Skeletal muscle satellite cell (primary cell): ENCODE measurements at regions not wholly inside any gene's neighbourhood (a gene's known extent, or its start where the extent isn't known, plus 50 kb on each side); places are given as distances from the start of the nearest gene placed in this dataset.
"Not testable (repeated sequence)": the region's sequence is repeated elsewhere in the genome, so short reads cannot be mapped to it uniquely, and the experiment has no call there.

Experiments used
- H3K27me3 ChIP-seq: 2 replicates; pipeline ENCODE4 v1.7.0; 2013; ENCODE audit warnings: low read length; ENCODE audit not compliant: control insufficient read depth, insufficient read depth
- H3K36me3 ChIP-seq: 2 replicates; pipeline ENCODE4 v1.7.0; 2013; ENCODE audit warnings: mild to moderate bottlenecking, control low read depth, low read length; ENCODE audit not compliant: insufficient read depth
- H3K4me1 ChIP-seq: 2 replicates; pipeline ENCODE4 v1.7.0; 2013; ENCODE audit warnings: low read length; ENCODE audit not compliant: control insufficient read depth, insufficient read depth
- H3K4me2 ChIP-seq: 2 replicates; pipeline ENCODE4 v1.7.0; 2013; ENCODE audit warnings: mild to moderate bottlenecking, low read length
- H3K4me3 ChIP-seq: 2 replicates; pipeline ENCODE4 v1.7.0; 2013; ENCODE audit warnings: low read length
- H3K9ac ChIP-seq: 2 replicates; pipeline ENCODE4 v1.7.0; 2013; ENCODE audit warnings: mild to moderate bottlenecking, low read depth, low read length, moderate library complexity
- H3K9me3 ChIP-seq: replicated peaks from 2 replicates; pipeline ENCODE4 v1.7.0; 2013; ENCODE audit warnings: mild to moderate bottlenecking, control low read depth, low read length

- no peak overlapping the region for H3K4me3 ChIP-seq
- H3K4me2 ChIP-seq: no peak overlapping the region
- H3K36me3 ChIP-seq: no peaks in the 10 kb centered on the region
- peaks cover 6% of the 10 kb centered on the region for H3K27me3 ChIP-seq
- H3K9me3 ChIP-seq: no peaks in the 10 kb centered on the region
- H3K9ac ChIP-seq: no peak overlapping the region
- H3K4me1 ChIP-seq: no peaks in the 10 kb centered on the region
Observed at GRCh38 chr6:164720-165119, 127.6 kb upstream of the DUSP22 start.

DNA sequence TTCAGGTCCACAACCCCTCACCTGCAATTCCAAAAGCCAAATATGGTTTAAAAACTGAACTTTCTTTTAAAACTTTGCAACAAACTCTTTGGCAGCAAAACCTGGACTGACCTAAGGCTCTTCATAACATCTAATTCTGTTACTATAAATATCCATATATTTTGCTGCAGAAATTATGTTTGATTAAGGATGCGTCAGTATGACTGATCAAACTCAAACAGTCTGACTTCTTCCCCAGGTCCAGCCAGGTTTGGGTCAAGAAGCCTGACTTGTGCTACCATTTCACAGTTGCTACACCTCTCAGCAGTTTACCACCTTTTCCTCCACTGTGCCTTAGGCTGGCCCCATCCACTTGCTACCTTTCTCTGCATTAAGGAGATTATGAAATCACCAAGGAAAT is 127.0 kb upstream of the DUSP22 start:
- Histone ChIP-seq H3K4me1 (no peaks in the 10 kb centered on the region), H3K27me3 (peaks cover 6% of the 10 kb centered on the region), H3K4me2 (no peak overlapping the region), H3K9ac (no peak overlapping the region), H3K4me3 (no peak overlapping the region), H3K36me3 (no peaks in the 10 kb centered on the region), H3K9me3 (no peaks in the 10 kb centered on the region)

- no peak overlapping the region for H3K4me2 ChIP-seq
- H3K36me3 ChIP-seq: no peaks in the 10 kb centered on the region
Observed at GRCh38 chr6:165906-166305, 126.4 kb upstream of the DUSP22 start.

GRCh38 chr6:168865-169455 is 123.3 kb upstream of the DUSP22 start:
- no peaks in the 10 kb centered on the region for H3K36me3 ChIP-seq
- no peak overlapping the region for H3K9ac ChIP-seq
- no peaks in the 10 kb centered on the region for H3K4me1 ChIP-seq
- H3K9me3 ChIP-seq: no peaks in the 10 kb centered on the region
- no peak overlapping the region for H3K4me3 ChIP-seq
- no peak overlapping the region for H3K4me2 ChIP-seq
- H3K27me3 ChIP-seq: peaks cover 9% of the 10 kb centered on the region

More at GRCh38 chr6:165906-166305, 126.4 kb upstream of the DUSP22 start:
- no peak overlapping the region for H3K9ac ChIP-seq
- no peak overlapping the region for H3K4me3 ChIP-seq
- no peaks in the 10 kb centered on the region for H3K4me1 ChIP-seq
- H3K27me3 ChIP-seq: peaks cover 6% of the 10 kb centered on the region
- H3K9me3 ChIP-seq: no peaks in the 10 kb centered on the region

DNA sequence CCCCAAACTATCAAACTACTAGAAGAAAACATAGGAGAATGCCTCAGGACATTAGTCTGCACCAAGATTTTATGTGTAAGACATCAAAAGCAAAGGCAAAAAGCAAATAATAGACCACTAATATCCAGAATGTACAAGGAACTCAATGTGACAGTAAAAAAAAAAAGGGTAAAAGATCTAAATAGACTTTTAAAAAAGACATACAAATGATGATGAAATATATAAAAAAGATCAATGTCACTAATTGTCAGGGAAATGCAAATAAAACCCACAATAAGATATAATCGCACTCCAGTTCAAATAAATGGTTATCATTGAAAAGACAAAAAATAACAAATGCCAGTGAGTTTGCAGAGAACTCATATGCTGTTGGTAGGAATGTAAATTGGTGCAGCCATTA is 118.3 kb upstream of the DUSP22 start:
- Histone ChIP-seq H3K4me3 (no peak overlapping the region), H3K9ac (no peak overlapping the region), H3K27me3 (peaks cover 3% of the 10 kb centered on the region), H3K4me1 (no peaks in the 10 kb centered on the region), H3K4me2 (no peak overlapping the region), H3K9me3 (no peaks in the 10 kb centered on the region), H3K36me3 (no peaks in the 10 kb centered on the region)

GRCh38 chr6:175680-176079 is 116.6 kb upstream of the DUSP22 start:
- H3K27me3 ChIP-seq: peaks cover 3% of the 10 kb centered on the region
- H3K36me3 ChIP-seq: no peaks in the 10 kb centered on the region
- no peak overlapping the region for H3K9ac ChIP-seq
- H3K4me2 ChIP-seq: no peak overlapping the region
- no peaks in the 10 kb centered on the region for H3K4me1 ChIP-seq
- no peaks in the 10 kb centered on the region for H3K9me3 ChIP-seq
- H3K4me3 ChIP-seq: no peak overlapping the region

GRCh38 chr6:176766-177165 is 115.5 kb upstream of the DUSP22 start:
- H3K36me3 ChIP-seq: no peaks in the 10 kb centered on the region
- peaks cover under 1% of the 10 kb centered on the region for H3K27me3 ChIP-seq
- no peak overlapping the region for H3K9ac ChIP-seq
- no peaks in the 10 kb centered on the region for H3K9me3 ChIP-seq
- H3K4me2 ChIP-seq: no peak overlapping the region
- H3K4me1 ChIP-seq: no peaks in the 10 kb centered on the region
- H3K4me3 ChIP-seq: no peak overlapping the region

- no peak overlapping the region for H3K9ac ChIP-seq
- no peaks in the 10 kb centered on the region for H3K4me1 ChIP-seq
- H3K4me2 ChIP-seq: no peak overlapping the region
- no peaks in the 10 kb centered on the region for H3K36me3 ChIP-seq
- H3K9me3 ChIP-seq: no peaks in the 10 kb centered on the region
- peaks cover 8% of the 10 kb centered on the region for H3K27me3 ChIP-seq
- no peak overlapping the region for H3K4me3 ChIP-seq
Observed at GRCh38 chr6:178119-178518, 114.2 kb upstream of the DUSP22 start.

DNA sequence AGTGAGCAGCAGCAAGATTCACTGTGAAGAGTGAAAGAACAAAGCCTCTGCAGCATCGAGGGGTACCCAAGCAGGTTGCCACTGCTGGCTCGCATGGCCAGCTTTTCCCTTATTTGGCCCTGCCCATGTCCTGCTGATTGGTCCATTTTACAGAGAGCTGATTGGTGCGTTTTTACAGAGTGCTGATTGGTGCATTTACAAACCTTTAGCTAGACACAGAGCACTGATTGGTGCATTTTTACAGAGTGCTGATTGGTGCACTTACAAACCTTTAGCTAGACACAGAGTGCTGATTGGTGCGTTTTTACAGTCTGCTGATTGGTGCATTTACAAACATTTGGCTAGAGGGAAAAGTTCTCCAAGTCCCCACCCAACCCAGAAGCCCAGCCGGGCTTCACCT is 113.4 kb upstream of the DUSP22 start:
- H3K4me2 ChIP-seq, H3K9me3 ChIP-seq, H3K27me3 ChIP-seq, H3K4me3 ChIP-seq, H3K36me3 ChIP-seq, H3K9ac ChIP-seq, H3K4me1 ChIP-seq: not testable (repeated sequence)

DNA sequence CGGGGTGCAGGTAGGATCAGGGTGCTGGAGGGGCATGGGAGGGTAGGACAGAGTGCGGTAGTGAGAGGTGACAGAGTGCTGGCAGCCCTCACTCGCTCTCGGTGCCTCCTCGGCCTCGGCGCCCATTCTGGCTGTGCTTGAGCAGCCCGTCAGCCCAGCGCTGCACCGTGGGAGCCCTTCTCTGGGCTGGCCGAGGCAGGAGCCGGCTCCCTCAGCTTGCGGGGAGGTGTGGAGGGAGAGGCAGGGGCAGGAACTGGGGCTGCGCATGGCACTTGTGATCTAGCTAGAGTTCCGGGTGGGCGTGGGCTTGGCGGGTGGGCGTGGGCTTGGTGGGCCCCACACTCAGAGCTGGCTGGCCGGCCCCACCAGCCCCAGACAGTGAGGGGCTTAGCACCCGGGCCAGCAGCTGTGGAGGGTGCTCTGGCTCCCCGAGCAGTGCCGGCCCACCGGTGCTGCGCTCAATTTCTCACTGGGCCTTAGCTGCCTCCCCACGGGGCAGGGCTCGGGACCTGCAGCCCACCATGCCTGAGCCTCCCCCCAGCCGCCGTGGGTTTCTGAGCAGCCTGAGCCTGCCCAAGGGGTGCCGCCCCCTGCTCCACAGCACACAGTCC is 112.8 kb upstream of the DUSP22 start:
- no peak overlapping the region for H3K4me3 ChIP-seq
- H3K9ac ChIP-seq: no peak overlapping the region
- no peaks in the 10 kb centered on the region for H3K36me3 ChIP-seq
- H3K9me3 ChIP-seq: no peaks in the 10 kb centered on the region
- H3K27me3 ChIP-seq: peaks cover 9% of the 10 kb centered on the region
- H3K4me2 ChIP-seq: no peak overlapping the region
- H3K4me1 ChIP-seq: no peaks in the 10 kb centered on the region

DNA sequence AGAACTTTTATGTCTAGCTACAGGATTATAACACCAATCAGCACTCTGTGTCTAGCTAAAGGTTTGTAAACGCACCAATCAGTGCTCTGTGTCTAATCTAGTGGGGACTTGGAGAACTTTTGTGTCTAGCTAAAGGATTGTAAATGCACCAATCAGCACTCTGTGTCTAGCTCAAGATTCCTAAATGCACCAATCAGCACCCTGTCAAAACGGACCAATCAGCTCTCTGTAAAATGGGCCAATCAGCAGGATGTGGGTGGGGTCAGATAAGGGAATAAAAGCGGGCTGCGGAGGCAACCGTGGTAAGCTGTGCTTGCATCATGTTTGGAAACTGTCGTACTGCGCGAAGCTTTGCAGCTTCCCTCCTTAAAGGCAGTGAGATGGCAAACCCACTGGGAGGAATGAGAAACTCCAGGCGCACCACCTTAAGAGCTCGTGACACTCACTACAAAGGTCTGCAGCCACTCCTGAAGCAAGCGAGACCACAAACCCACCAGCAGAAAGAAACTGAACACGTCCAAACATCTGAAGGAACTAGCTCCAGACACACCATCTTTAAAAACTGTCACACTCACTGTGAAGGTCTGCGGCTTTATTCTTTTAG is 112.1 kb upstream of the DUSP22 start:
- not testable (repeated sequence) for H3K4me2 ChIP-seq, H3K36me3 ChIP-seq, H3K9ac ChIP-seq, H3K4me1 ChIP-seq, H3K9me3 ChIP-seq, H3K4me3 ChIP-seq
- H3K27me3 ChIP-seq: peaks cover 16% of the 10 kb centered on the region

- Histone ChIP-seq H3K9ac (no peak overlapping the region), H3K4me2 (no peak overlapping the region), H3K27me3 (peaks cover 23% of the 10 kb centered on the region), H3K4me1 (no peaks in the 10 kb centered on the region), H3K4me3 (no peak overlapping the region), H3K36me3 (no peaks in the 10 kb centered on the region), H3K9me3 (no peaks in the 10 kb centered on the region)
Observed at GRCh38 chr6:181049-181654, 111.1 kb upstream of the DUSP22 start.
